ENCODE measurements at regions not wholly inside any gene's neighbourhood (a gene's known extent, or its start where the extent isn't known, plus 50 kb on each side); places are given as distances from the start of the nearest gene placed in this dataset.

GRCh38 chr3:94420931-94421330 lies 358.1 kb downstream of the NSUN3 start:
- TF ChIP-seq CTCF (tag by site-specific recombination; IDR thresholded peaks at IDR 0.05) (no peak), ZNF274 (IDR thresholded peaks at IDR 0.05; ENCODE audit: low read length) (no peak), ZNF274 (tag by site-specific recombination; IDR thresholded peaks at IDR 0.05; ENCODE audit: borderline replicate concordance) (no peak), AEBP2 (tag by site-specific recombination; IDR thresholded peaks at IDR 0.05; ENCODE audit: borderline replicate concordance) (no peak), ZNF248 (tag by site-specific recombination; IDR thresholded peaks at IDR 0.05) (no peak), ZNF704 (tag by site-specific recombination; IDR thresholded peaks at IDR 0.05) (no peak), ZBTB20 (tag by site-specific recombination; IDR thresholded peaks at IDR 0.05) (no peak), ATF2 (tag by site-specific recombination; IDR thresholded peaks at IDR 0.05; ENCODE audit: low read depth) (no peak), ZEB2 (tag by site-specific recombination; IDR thresholded peaks at IDR 0.05) (no peak)

Measured in HEK293 (cell line).